Stimulated activated CD8-positive, alpha-beta memory T cell treated with anti-CD3 and anti-CD28 coated beads, Interleukin-15, amount 100 ng/mL, for 48 hours (primary cell): ENCODE measurements at regions not wholly inside any gene's neighbourhood (a gene's known extent, or its start where the extent isn't known, plus 50 kb on each side); places are given as distances from the start of the nearest gene placed in this dataset.
"Not testable (repeated sequence)": the region's sequence is repeated elsewhere in the genome, so short reads cannot be mapped to it uniquely, and the experiment has no call there.

Experiments used
- DNase-seq, 2 donors: peaks; one replicate each; pipeline ENCODE4 v3.0.0-alpha.2; 2020; ENCODE audit warnings: low read depth in 2 of 2

- DNase-seq, result not testable (repeated sequence)
Observed at GRCh38 chr7:6882321-6882721, 56.2 kb upstream of the CCZ1B start.

GRCh38 chr7:6883756-6884155 is 57.7 kb upstream of the CCZ1B start:
- not testable (repeated sequence) for DNase-seq

- no peak for DNase-seq
Observed at GRCh38 chr7:6886198-6886597, 60.1 kb upstream of the CCZ1B start.

- DNase-seq, result not testable (repeated sequence)
Observed at GRCh38 chr7:6888267-6889045, 62.4 kb upstream of the CCZ1B start.

- DNase-seq, result no peak
Observed at GRCh38 chr7:6889252-6889812, 63.3 kb upstream of the CCZ1B start.

- DNase-seq, result not testable (repeated sequence)
Observed at GRCh38 chr7:6902097-6902518, 76.0 kb upstream of the CCZ1B start.

- DNase-seq, result not testable (repeated sequence)
Observed at GRCh38 chr7:6903289-6903688, 77.2 kb upstream of the CCZ1B start.

GRCh38 chr7:6903792-6904191 is 77.7 kb upstream of the CCZ1B start:
- not testable (repeated sequence) for DNase-seq

GRCh38 chr7:6917258-6917657 is 91.2 kb upstream of the CCZ1B start:
- no peak for DNase-seq

- DNase-seq, result not testable (repeated sequence)
Observed at GRCh38 chr7:6919169-6919568, 93.1 kb upstream of the CCZ1B start.

GRCh38 chr7:6924523-6924922 is 98.4 kb upstream of the CCZ1B start:
- DNase-seq, result not testable (repeated sequence)

- DNase-seq, result not testable (repeated sequence)
Observed at GRCh38 chr7:6926193-6927174, 100.4 kb upstream of the CCZ1B start.

GRCh38 chr7:6927643-6928042 is 101.6 kb upstream of the CCZ1B start:
- DNase-seq, result not testable (repeated sequence)

GRCh38 chr7:6929588-6929987 is 103.5 kb upstream of the CCZ1B start:
- not testable (repeated sequence) for DNase-seq

- DNase-seq, result not testable (repeated sequence)
Observed at GRCh38 chr7:6930081-6930635, 104.1 kb upstream of the CCZ1B start.

GRCh38 chr7:6930787-6931186 is 104.7 kb upstream of the CCZ1B start:
- peak in 1 of 2 donors; percentile 5 for DNase-seq

- DNase-seq, result not testable (repeated sequence)
Observed at GRCh38 chr7:6931456-6931855, 105.4 kb upstream of the CCZ1B start.

GRCh38 chr7:6933954-6934632 is 108.0 kb upstream of the CCZ1B start:
- DNase-seq, result not testable (repeated sequence)

GRCh38 chr7:6934981-6935380 is 108.9 kb upstream of the CCZ1B start:
- DNase-seq, result no peak

GRCh38 chr7:6936626-6937025 is 110.6 kb upstream of the CCZ1B start:
- DNase-seq, result not testable (repeated sequence)

- DNase-seq, result not testable (repeated sequence)
Observed at GRCh38 chr7:6937746-6938145, 111.7 kb upstream of the CCZ1B start.
